ENCODE measurements at regions not wholly inside any gene's neighbourhood (a gene's known extent, or its start where the extent isn't known, plus 50 kb on each side); places are given as distances from the start of the nearest gene placed in this dataset.

DNA sequence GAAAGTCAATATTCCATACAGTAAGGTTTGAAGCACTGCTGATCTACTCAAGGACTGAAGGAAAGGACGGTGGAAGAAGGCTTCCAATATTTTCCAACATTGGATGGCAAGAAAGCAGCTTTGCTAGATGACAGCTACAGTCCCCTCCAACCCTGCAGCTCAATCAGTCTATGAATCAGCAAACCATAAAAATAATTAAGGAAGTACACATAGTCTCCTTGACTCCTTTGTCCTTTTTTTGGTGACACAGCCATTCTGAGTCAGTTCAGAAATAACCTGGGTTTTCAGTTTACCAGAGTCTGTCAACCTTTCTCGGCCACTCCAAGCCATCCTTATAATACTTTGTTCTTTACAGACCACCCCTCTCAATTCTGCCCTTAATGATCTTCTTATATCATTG is 232.5 kb downstream of the IBTK start:
- Mint-ChIP-seq H3K4me3 (no peak overlapping the region), H3K27me3 (no peaks in the 10 kb centered on the region), H3K36me3 (no peaks in the 10 kb centered on the region), H3K27ac (no peak overlapping the region), H3K9me3 (no peaks in the 10 kb centered on the region), H3K4me1 (no peaks in the 10 kb centered on the region)
- no peak for DNase-seq
- CTCF ChIA-PET: no interaction called here

DNA sequence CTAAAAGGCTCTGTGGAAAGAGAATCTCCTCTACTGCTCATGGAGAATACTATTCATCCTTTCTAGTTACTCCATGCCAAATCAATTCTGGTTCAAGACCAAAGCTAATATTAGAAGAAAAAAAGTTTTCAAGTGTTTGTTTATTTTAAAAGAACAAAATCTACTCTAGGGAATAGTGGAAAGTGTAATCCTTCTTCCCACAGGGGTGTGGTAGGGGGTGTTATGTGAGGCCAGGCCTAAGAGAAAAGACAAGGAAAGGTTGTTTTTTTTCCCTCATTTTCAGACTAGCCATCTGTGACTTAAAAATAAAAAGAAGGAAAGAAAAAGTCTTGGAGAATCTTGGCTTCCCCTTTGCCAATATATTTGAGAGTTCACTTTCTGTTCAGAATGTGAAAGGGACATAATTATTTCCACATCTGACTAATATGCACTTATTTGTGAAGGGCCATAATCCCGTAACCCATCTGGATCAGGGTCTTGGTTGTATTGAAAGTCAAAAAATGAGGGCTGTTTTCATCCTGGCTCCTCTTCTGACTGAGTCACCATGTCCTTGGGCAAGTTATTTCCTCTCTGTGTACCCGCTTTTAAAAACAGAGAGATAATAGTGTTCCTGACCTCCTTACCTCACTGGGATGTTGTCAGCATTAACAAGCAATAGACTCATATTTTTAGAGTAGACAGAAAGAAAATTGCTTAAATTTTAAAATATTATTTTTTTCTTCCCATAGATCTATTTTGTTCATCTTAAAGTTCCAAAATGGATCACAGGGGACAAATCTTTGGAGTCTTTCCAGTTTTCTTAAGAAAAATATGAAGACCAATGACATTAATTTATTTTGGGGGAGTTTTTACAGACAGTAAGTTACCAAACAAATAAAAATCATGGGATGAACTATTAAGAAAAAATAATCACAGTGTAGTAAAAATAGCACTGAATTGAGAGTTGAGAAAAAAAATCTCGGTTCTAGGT is 233.7 kb downstream of the IBTK start:
- H3K4me3 Mint-ChIP-seq: no peak overlapping the region
- CTCF ChIA-PET: no interaction called here
- H3K27ac Mint-ChIP-seq: no peak overlapping the region

DNA sequence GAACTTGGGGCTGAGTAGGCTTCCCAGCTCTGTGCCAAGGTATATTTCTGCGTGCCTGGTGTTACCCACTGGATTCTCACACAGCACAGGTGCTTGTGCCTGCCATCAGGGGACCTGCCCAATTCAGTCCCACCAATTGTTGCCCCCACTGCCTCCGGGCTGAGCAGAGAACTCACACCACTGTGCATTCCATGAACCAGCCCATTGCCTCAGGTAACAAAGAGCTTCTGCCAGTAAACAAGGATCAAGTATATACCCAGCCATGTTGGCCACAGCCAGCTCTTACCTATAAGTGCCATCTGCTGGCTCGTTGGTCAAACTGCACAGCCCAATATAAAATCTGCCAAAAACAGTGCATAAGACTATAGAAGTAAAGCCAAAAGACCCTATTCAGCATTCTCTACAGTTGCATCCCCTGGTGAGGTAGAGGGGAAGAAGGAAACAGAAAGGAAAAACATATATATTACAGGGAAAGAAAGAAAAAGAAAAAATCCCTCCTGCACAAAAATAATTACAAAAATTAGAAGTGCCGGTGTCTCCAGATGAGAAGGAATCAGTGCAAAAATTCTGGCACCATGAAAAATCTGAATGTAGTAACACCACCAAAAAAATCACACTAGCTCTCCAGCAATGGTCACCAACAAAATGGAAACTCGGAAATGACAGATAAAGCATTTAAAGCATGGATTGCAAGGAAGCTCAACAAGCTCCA is 241.4 kb downstream of the IBTK start:
- no peak overlapping the region for H3K27ac Mint-ChIP-seq
- H3K36me3 Mint-ChIP-seq: no peaks in the 10 kb centered on the region
- no peaks in the 10 kb centered on the region for H3K27me3 Mint-ChIP-seq
- H3K4me1 Mint-ChIP-seq: no peaks in the 10 kb centered on the region
- CTCF ChIA-PET: interaction anchor here (0.7 to 1.2 kb wide), 2 partner anchors 11 to 1792 kb away, joined by 3 to 4 read pairs; no protein-coding TSS in a partner anchor
- no peak for DNase-seq
- H3K9me3 Mint-ChIP-seq: peaks cover 4% of the 10 kb centered on the region
- H3K4me3 Mint-ChIP-seq: no peak overlapping the region

More for the DNA sequence above, 233.7 kb downstream of the IBTK start:
- Mint-ChIP-seq H3K4me1 (no peaks in the 10 kb centered on the region), H3K36me3 (no peaks in the 10 kb centered on the region), H3K27me3 (no peaks in the 10 kb centered on the region), H3K9me3 (no peaks in the 10 kb centered on the region)
- DNase-seq: no peak

DNA sequence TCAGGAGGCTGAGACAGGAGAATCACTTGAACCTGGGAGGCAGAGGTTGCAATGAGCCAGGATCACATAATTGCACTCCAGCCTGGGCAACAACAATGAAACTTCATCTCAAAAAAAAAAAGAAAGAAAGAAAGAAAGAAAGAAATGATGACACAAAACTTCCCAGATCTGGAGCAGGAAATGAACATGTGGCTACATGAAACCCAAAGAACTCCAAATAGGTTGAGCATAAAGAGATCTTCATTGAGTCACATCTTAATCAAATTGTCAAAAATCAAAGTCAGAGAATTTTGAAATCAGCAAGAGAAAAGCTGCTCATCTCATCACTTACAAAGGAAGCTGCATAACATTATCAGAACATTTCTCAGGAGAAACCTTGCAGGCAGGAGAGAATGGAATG is 247.0 kb downstream of the IBTK start:
- no peaks in the 10 kb centered on the region for H3K36me3 Mint-ChIP-seq
- no peak overlapping the region for H3K4me3 Mint-ChIP-seq
- CTCF ChIA-PET: no interaction called here
- H3K4me1 Mint-ChIP-seq: no peaks in the 10 kb centered on the region
- H3K27ac Mint-ChIP-seq: no peak overlapping the region
- no peaks in the 10 kb centered on the region for H3K27me3 Mint-ChIP-seq
- H3K9me3 Mint-ChIP-seq: no peaks in the 10 kb centered on the region
- no peak for DNase-seq

DNA sequence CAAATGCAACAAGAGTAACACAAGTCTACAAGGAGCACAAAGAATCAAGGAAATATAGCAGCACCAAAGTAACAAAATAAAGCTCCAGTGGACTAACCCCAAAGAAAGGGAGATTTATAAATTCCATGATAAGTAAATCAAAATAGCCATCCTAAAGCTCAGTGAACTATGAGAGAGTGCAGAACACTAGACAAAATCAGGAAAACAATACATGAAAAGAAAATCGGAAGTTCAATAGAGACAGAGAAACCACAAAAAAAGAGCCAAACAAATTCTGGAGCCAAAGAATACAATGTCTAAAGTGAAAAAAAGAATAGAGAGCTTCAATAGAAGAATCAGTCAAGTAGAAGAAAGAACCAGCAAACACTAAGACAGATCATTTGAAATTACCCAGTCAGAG is 247.3 kb upstream of the TENT5A start:
- no peaks in the 10 kb centered on the region for H3K27me3 Mint-ChIP-seq
- CTCF ChIA-PET: no interaction called here

DNA sequence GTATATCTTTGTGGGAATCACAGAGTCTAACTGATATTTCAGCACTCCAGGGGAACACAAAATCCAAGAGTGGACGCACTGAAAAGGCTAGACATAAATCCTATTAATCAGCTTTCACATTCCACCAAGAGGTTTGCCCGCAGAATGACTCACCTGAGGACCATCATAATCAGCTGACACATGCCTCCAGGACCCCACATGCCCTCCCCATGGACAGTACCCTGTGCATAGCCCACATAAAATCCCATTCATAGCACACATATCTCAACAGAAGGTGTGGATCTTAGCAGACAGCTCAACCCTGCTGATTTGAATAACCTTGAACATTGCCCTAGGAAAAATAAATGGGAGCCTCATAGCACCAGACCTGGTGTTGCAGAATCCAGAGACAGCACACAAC is 246.8 kb upstream of the TENT5A start:
- no peak overlapping the region for H3K27ac Mint-ChIP-seq
- no peak overlapping the region for H3K4me3 Mint-ChIP-seq
- CTCF ChIA-PET: no interaction called here
- no peaks in the 10 kb centered on the region for H3K9me3 Mint-ChIP-seq
- H3K27me3 Mint-ChIP-seq: no peaks in the 10 kb centered on the region
- DNase-seq: no peak
- no peaks in the 10 kb centered on the region for H3K4me1 Mint-ChIP-seq
- H3K36me3 Mint-ChIP-seq: no peaks in the 10 kb centered on the region

More for the DNA sequence above, 247.3 kb upstream of the TENT5A start:
- Mint-ChIP-seq H3K36me3 (no peaks in the 10 kb centered on the region), H3K4me1 (no peaks in the 10 kb centered on the region), H3K9me3 (no peaks in the 10 kb centered on the region), H3K27ac (no peak overlapping the region), H3K4me3 (no peak overlapping the region)
- DNase-seq: no peak

DNA sequence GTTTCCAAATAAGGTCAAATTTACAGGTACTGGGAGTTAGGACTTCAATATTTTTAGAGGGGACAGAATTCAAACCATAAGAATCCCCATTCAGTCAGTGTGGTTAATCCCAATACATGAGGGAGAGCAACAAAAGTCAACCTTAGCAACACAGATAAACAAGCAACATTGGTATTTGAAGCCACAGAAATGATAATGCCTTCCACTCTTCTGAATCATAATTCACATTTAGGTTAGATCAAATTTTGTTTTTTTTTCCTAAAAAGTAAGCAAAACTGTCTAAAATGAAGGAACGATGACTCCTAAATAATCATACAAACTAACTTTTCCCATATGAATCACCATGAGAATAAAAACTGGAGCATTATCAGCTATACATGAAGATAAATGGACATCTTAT is 246.0 kb upstream of the TENT5A start:
- CTCF ChIA-PET: no interaction called here
- Mint-ChIP-seq H3K27ac (no peak overlapping the region), H3K4me1 (no peaks in the 10 kb centered on the region), H3K36me3 (no peaks in the 10 kb centered on the region), H3K9me3 (no peaks in the 10 kb centered on the region), H3K27me3 (no peaks in the 10 kb centered on the region), H3K4me3 (no peak overlapping the region)
- no peak for DNase-seq

DNA sequence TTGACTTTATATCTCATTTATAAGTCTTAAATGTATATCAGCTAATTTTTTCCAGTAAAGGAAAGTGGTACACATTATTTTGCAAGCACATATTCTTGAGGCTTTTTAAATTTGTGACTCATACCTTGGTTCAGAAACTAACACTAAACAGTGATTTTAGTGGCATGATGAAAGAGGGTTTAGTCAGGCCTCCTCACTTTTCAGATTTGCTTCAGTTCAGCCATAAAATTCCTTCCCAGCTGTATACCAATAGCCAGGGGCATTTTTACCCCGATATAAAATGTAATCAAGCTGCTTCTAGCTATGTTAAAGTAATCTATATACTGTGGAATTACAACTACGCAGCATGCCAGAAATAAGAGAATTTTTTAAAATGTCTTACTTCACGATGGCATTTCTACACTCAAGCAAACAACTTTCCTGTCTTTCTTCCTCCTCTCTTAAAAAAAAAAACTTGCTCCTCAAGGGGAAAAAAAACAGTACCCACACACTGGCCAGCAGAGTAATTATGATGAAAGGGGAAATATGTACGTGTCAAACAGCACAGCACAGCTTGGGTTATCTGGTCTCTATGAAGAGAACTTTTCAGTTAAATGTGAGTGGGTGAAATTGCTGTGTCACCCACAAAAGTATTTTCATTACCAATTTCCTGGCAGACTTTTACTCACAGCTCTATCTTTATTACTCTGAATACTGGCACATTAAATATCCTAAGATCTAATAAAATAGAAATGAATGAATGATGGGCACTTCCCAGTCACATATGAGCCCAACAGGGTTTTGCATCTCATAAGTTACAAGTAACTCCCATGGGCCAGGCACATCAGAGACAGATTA is 244.8 kb upstream of the TENT5A start:
- no peak overlapping the region for H3K27ac Mint-ChIP-seq
- H3K9me3 Mint-ChIP-seq: no peaks in the 10 kb centered on the region
- no peak overlapping the region for H3K4me3 Mint-ChIP-seq
- H3K27me3 Mint-ChIP-seq: no peaks in the 10 kb centered on the region
- DNase-seq: no peak
- CTCF ChIA-PET: no interaction called here
- H3K36me3 Mint-ChIP-seq: no peaks in the 10 kb centered on the region
- no peaks in the 10 kb centered on the region for H3K4me1 Mint-ChIP-seq

DNA sequence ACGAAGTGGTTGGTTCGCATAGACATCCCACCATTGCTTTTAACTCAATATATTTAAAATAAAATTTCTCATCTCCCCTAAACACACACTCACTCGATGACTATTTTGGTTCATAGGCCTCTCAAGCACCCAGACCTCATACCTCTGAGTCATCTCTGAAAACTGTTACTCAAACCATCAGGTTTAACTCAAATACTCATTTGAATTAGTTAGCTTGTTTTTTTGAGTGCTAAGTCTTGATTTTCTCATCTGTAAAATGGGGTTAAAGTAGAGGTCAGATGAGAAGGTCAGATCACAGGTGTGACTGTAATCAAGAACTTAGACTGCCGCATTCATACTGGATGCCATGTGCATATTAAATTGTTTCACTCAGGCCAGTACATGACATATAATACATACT is 243.9 kb upstream of the TENT5A start:
- no peak for DNase-seq
- no peaks in the 10 kb centered on the region for H3K4me1 Mint-ChIP-seq
- H3K9me3 Mint-ChIP-seq: no peaks in the 10 kb centered on the region
- H3K4me3 Mint-ChIP-seq: no peak overlapping the region
- no peak overlapping the region for H3K27ac Mint-ChIP-seq
- no peaks in the 10 kb centered on the region for H3K36me3 Mint-ChIP-seq
- no peaks in the 10 kb centered on the region for H3K27me3 Mint-ChIP-seq
- CTCF ChIA-PET: no interaction called here

DNA sequence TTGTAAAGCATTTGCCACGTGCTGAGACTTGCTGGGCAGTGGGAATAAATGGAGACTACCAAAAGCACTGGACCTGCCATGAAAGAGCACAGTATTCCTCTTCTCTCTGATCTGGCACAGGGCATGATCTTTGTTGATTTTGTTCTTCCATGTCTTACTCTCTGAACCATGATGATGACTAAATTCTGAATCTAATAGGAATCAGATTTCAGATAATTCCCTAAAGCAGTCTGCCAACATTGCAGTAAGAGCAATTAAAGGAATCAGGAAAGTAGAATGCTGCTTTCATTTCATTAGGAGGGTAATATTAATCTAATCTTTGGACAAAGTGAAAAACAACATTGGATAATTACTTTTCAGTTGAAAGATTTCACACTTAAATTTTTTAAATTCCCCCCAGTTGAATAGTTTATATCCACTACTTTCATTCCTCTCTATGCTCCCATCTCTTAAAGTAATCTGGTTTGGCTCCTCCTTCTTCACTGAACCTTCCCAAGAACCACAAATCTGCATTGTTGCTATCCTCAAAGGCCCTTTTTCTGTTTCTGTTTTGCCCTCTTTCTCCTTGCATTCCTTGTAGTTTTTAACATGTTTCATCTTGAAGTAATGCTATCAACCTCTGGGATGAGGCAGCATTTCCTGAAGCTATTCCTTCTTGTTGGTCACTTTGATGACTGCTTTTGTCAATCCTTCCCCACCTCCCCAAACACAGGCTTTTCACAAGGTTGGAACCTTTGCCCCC is 243.2 kb upstream of the TENT5A start:
- H3K27ac Mint-ChIP-seq: no peak overlapping the region
- H3K27me3 Mint-ChIP-seq: no peaks in the 10 kb centered on the region
- H3K4me3 Mint-ChIP-seq: no peak overlapping the region
- CTCF ChIA-PET: no interaction called here
- no peaks in the 10 kb centered on the region for H3K4me1 Mint-ChIP-seq
- H3K9me3 Mint-ChIP-seq: no peaks in the 10 kb centered on the region
- no peak for DNase-seq
- H3K36me3 Mint-ChIP-seq: no peaks in the 10 kb centered on the region

DNA sequence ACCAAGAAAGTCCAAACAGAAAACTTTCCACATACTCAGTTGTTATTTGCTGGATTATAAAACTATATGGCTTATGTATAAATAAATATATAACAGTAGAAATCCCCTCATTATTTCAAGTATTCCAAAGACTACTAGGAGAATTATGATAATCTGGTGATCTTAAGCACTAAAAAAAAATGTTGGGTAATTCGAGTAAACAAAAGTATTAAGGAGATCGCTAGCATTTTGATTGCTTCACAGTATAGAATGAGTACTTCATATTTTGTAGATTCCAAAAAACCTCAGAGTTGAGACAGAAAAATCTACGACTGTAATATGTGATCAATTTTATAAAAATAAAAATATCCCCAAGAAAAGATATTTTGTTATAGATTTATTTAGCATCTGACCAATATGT is 236.4 kb upstream of the TENT5A start:
- DNase-seq: no peak
- H3K27ac Mint-ChIP-seq: no peak overlapping the region
- no peaks in the 10 kb centered on the region for H3K4me1 Mint-ChIP-seq
- H3K4me3 Mint-ChIP-seq: no peak overlapping the region
- peaks cover 3% of the 10 kb centered on the region for H3K9me3 Mint-ChIP-seq
- no peaks in the 10 kb centered on the region for H3K36me3 Mint-ChIP-seq
- CTCF ChIA-PET: no interaction called here
- no peaks in the 10 kb centered on the region for H3K27me3 Mint-ChIP-seq

DNA sequence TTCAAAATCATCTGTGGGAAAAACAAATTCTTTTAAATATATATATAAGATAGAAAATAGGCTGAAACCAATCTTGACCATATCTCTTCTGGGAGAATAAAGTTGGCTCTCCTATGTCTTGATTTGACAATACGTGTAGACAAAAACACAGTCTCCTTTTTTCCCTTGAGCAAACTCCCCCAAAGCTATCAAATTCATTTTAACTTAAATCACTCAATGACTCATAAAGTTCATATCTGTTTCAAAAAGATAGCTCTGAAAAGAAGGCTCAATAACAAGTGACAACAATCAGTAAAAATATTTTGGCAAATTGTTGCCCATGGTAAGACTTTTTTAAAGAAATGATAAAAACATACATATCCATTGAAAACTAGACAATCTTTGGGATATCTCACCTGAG is 236.0 kb upstream of the TENT5A start:
- CTCF ChIA-PET: no interaction called here
- Mint-ChIP-seq H3K27ac (no peak overlapping the region), H3K36me3 (no peaks in the 10 kb centered on the region), H3K27me3 (no peaks in the 10 kb centered on the region), H3K4me1 (no peaks in the 10 kb centered on the region), H3K4me3 (no peak overlapping the region), H3K9me3 (peaks cover 3% of the 10 kb centered on the region)
- DNase-seq: no peak

DNA sequence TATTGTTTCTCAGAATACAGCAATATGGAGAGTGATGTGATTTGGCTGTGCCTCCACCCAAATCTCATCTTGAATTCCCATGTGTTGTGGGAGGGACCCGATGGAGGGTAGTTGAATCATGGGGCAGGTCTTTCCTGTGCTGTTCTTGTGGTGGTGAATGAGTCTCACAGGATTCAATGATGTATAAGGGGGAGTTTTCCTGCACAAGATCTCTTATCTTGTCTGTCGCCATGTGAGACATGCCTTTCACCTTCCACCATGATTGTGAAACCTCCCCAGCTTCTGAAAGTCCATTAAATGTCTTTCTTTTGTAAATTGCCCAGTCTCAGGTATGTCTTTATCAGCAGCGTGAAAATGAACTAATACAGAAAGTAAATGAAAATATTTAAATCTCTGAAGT is 234.8 kb upstream of the TENT5A start:
- CTCF ChIA-PET: no interaction called here
- H3K36me3 Mint-ChIP-seq: no peaks in the 10 kb centered on the region
- H3K27ac Mint-ChIP-seq: no peak overlapping the region
- no peaks in the 10 kb centered on the region for H3K4me1 Mint-ChIP-seq
- H3K27me3 Mint-ChIP-seq: no peaks in the 10 kb centered on the region
- peaks cover 3% of the 10 kb centered on the region for H3K9me3 Mint-ChIP-seq
- DNase-seq: no peak
- no peak overlapping the region for H3K4me3 Mint-ChIP-seq

DNA sequence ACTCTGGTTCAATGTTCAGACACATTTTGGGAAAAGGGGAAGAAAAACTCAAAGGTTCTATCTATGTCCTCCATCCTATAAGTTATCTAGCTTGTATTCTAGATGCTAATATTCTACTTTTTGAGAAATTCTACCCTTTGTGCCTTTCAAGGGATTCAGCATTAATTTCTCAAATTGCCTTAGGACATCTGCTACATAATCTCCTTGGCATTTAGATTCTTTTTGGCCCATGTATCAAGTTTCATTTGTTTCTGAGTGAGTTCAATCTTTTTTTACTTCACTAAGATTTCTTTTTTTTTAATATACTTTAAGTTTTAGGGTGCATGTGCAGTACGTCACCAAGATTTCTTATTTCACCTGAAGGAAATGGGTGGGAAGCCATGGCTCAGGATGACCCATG is 232.7 kb upstream of the TENT5A start:
- no peaks in the 10 kb centered on the region for H3K36me3 Mint-ChIP-seq
- CTCF ChIA-PET: no interaction called here
- H3K4me1 Mint-ChIP-seq: no peaks in the 10 kb centered on the region
- no peak overlapping the region for H3K27ac Mint-ChIP-seq
- no peak overlapping the region for H3K4me3 Mint-ChIP-seq
- H3K9me3 Mint-ChIP-seq: peaks cover 7% of the 10 kb centered on the region
- no peak for DNase-seq
- no peaks in the 10 kb centered on the region for H3K27me3 Mint-ChIP-seq

Measured in activated naive CD4-positive, alpha-beta T cell treated with anti-CD3 and anti-CD28 coated beads, Interleukin-2, amount 10 ng/mL, durations not matched to agents 7 days and 5 days (primary cell).